Activated B cell treated with CpG ODN at 0.5 μM for 24 hours (primary cell): ENCODE measurements at regions not wholly inside any gene's neighbourhood (a gene's known extent, or its start where the extent isn't known, plus 50 kb on each side); places are given as distances from the start of the nearest gene placed in this dataset.

Source experiments
- ATAC-seq: fragments of 200-7000 bp; cut with Tn5 transposase; one replicate; pipeline ENCODE4 v1.10.0; 2021; ENCODE audit warnings: low read depth, mild to moderate bottlenecking, moderate library complexity
- CTCF ChIA-PET: fragments of 350-600 bp; sonication (Branson Sonifier 250); formaldehyde crosslinking; loops from one replicate; lab custom pipeline; 2021; ENCODE audit warnings: antibody characterized with exemption; lab: Charles Lee
- POLR2A ChIA-PET: fragments of 350-600 bp; sonication (Branson Sonifier 250); formaldehyde crosslinking; loops from one replicate; lab custom pipeline; 2021; ENCODE audit warnings: antibody characterized with exemption; lab: Charles Lee
- DNase-seq: peaks from one replicate; pipeline ENCODE4 v3.0.0; 2022
- H3K27ac Mint-ChIP-seq: one replicate; pipeline ENCODE4 v1.8.0; 2020; ENCODE audit warnings: mixed read lengths
- H3K27me3 Mint-ChIP-seq: one replicate; pipeline ENCODE4 v1.8.0; 2021; ENCODE audit warnings: mixed read lengths
- H3K36me3 Mint-ChIP-seq: one replicate; pipeline ENCODE4 v1.8.0; 2021; ENCODE audit warnings: low read depth, mixed read lengths
- H3K4me1 Mint-ChIP-seq: one replicate; pipeline ENCODE4 v1.8.0; 2021; ENCODE audit warnings: mixed read lengths
- H3K4me3 Mint-ChIP-seq: one replicate; pipeline ENCODE4 v1.8.0; 2020; ENCODE audit warnings: mild to moderate bottlenecking, mixed read lengths
- H3K9me3 Mint-ChIP-seq: one replicate; pipeline ENCODE4 v1.8.0; 2020; ENCODE audit warnings: mixed read lengths
- intact Hi-C: fragments of 100-400 bp; cut with micrococcal nuclease; formaldehyde crosslinking; loops from one replicate; pipeline ENCODE4 v1.15.1; 2024
- TF ChIP-seq, protein P1 (sequence below): fragments of 200-600 bp; IDR thresholded peaks from one replicate; pipeline ENCODE4 v1.8.0; 2022; ENCODE audit warnings: antibody characterized with exemption, mild to moderate bottlenecking

DNA sequence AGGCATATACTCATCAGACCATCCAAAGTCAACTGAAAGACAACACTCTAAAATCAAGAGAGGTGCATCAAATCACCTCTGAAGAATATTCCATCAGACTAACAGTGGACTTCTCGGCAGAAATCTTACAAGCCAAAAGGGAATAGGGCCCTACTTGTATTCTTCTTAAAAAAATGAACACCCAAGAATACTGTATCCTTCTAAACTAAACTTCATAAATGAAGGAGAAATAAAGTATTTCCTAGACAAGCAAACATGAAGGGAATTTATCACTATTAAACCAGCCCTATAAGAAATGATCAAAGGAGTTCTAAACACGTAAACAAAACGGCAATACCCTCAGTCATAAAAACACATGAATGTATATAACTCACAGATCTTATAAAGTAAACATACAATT lies 141.2 kb downstream of the CXXC4 start:
- TF ChIP-seq, protein P1, sequence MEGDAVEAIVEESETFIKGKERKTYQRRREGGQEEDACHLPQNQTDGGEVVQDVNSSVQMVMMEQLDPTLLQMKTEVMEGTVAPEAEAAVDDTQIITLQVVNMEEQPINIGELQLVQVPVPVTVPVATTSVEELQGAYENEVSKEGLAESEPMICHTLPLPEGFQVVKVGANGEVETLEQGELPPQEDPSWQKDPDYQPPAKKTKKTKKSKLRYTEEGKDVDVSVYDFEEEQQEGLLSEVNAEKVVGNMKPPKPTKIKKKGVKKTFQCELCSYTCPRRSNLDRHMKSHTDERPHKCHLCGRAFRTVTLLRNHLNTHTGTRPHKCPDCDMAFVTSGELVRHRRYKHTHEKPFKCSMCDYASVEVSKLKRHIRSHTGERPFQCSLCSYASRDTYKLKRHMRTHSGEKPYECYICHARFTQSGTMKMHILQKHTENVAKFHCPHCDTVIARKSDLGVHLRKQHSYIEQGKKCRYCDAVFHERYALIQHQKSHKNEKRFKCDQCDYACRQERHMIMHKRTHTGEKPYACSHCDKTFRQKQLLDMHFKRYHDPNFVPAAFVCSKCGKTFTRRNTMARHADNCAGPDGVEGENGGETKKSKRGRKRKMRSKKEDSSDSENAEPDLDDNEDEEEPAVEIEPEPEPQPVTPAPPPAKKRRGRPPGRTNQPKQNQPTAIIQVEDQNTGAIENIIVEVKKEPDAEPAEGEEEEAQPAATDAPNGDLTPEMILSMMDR: no peak
- ATAC-seq: no peak
- intact Hi-C loops: no loop called here
- CTCF ChIA-PET: no interaction called here
- DNase-seq: no peak
- POLR2A ChIA-PET: no interaction called here
- no peaks in the 10 kb centered on the region for H3K36me3 Mint-ChIP-seq
- H3K4me1 Mint-ChIP-seq: no peaks in the 10 kb centered on the region
- no peak overlapping the region for H3K4me3 Mint-ChIP-seq
- H3K27ac Mint-ChIP-seq: no peak overlapping the region
- H3K27me3 Mint-ChIP-seq: no peaks in the 10 kb centered on the region
- H3K9me3 Mint-ChIP-seq: peaks cover 23% of the 10 kb centered on the region

DNA sequence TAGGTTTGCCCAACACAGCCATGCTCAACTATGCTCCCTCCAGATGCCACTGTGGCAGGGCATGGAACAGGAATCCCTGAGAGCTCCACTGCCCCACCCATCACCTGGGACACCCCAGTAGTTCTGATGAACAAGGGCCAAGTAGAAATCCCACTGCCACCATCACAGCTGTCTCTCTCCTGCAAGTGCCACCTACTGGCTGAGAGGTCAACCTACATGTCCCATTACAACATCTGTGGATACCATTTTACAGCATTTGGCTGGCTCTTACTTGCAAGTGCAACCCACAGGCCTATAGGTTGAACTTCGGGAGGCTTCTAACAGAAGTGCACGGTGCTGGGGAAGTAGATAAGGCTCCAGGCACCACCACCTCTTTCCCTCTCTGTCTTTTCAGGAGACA lies 142.5 kb downstream of the CXXC4 start:
- TF ChIP-seq, protein P1: no peak
- DNase-seq (no peak), ATAC-seq (no peak)
- intact Hi-C loops: no loop called here
- Mint-ChIP-seq H3K27ac (no peak overlapping the region), H3K27me3 (no peaks in the 10 kb centered on the region), H3K4me1 (no peaks in the 10 kb centered on the region), H3K36me3 (no peaks in the 10 kb centered on the region), H3K4me3 (no peak overlapping the region), H3K9me3 (peaks cover 20% of the 10 kb centered on the region)
- ChIA-PET CTCF (no interaction called here), POLR2A (no interaction called here)

DNA sequence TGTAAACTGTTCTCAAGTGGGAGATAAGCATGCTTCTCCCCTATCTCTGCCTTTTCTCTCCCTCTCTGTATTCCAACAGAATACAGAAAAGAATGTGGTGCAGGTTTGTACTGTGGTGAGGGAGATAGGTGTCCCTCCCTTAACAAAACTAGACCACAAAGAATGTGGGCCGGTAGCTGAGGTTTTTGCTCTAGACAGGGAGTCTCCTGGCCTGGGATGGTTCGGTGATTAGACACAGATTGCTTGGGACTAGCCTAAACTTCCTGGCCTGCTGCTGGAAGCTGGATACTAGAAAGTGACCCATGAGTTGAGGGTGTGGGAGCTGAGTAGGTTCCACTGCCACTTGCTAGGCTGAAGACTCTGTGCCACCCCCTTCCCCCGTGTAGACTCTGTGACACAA lies 143.0 kb downstream of the CXXC4 start:
- Mint-ChIP-seq H3K36me3 (no peaks in the 10 kb centered on the region), H3K27me3 (no peaks in the 10 kb centered on the region), H3K27ac (no peak overlapping the region), H3K9me3 (peaks cover 18% of the 10 kb centered on the region), H3K4me3 (no peak overlapping the region), H3K4me1 (no peaks in the 10 kb centered on the region)
- no peak for ATAC-seq
- TF ChIP-seq, protein P1: no peak
- no peak for DNase-seq
- ChIA-PET POLR2A (no interaction called here), CTCF (no interaction called here)
- intact Hi-C loops: no loop called here

DNA sequence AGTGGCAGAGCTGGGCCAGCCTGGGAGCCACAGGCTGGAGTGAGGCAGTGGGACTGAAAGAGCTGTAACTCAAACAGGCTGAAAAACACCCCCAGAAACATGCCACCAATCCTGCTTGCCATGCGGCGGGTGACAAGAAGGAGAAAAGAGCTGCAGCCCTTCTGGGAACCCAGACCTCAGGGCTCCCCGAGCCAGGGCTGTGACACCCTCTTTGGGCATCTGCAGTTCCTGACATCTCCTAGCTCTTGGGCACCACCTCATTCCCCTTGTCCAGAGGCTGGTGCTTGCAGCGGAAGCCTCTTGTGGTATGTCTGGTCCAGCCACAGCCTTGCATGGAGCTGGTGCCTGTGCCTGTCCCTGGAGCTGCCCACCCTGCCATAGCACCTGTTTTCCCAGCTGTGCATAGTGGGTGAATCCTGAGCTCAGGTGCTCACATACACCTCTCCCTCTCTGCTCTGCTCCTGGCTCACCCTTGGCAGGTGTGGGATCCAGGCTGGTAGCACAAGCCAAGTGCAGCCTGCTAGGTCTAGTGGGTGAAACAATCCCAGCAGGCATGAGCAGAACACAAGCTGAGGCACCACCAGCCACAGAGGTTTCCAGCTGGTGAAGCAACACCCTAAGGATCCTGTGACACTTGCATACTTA lies 149.0 kb downstream of the CXXC4 start:
- no peak overlapping the region for H3K4me3 Mint-ChIP-seq
- intact Hi-C loops: no loop called here
- H3K9me3 Mint-ChIP-seq: peaks cover under 1% of the 10 kb centered on the region
- TF ChIP-seq, protein P1: no peak
- DNase-seq (no peak), ATAC-seq (no peak)
- ChIA-PET POLR2A (no interaction called here), CTCF (no interaction called here)
- no peak overlapping the region for H3K27ac Mint-ChIP-seq
- no peaks in the 10 kb centered on the region for H3K4me1 Mint-ChIP-seq
- H3K36me3 Mint-ChIP-seq: no peaks in the 10 kb centered on the region
- no peaks in the 10 kb centered on the region for H3K27me3 Mint-ChIP-seq

DNA sequence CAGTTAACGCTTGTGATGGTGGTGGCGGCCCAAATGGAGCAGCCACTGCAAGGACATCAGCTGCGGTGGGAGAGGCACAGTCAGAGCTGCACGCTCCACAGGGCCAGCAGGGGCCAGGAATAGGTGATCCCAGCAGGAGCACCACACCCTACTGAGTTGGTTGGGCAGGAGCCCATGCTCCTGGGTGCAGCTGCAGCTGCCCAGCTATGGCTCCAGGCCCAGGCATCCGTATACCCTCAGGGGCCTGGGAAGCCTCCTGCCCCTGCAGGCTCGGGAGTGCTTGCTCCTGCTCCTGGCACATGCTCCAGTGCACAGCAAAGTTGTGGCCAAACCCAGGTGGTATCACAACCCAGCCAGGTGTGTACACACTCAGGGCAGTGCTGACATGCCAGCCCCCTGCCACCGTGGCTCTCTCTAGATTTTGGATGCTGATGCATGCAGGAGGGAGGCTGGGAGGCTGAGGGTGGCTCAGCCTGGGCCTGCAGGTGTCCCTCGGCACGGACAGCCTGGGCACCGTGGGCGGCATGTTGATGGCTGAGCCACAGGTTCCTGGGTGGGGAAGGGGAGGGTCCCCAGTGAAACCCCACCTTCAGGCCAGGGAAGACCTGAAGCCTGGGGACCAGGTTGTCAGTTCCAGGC lies 150.2 kb downstream of the CXXC4 start:
- POLR2A ChIA-PET: no interaction called here
- Mint-ChIP-seq H3K27ac (no peak overlapping the region), H3K9me3 (peaks cover 3% of the 10 kb centered on the region), H3K36me3 (no peaks in the 10 kb centered on the region), H3K27me3 (no peaks in the 10 kb centered on the region), H3K4me1 (no peaks in the 10 kb centered on the region), H3K4me3 (no peak overlapping the region)
- CTCF ChIA-PET: no interaction called here
- TF ChIP-seq, protein P1: no peak
- intact Hi-C loops: no loop called here
- DNase-seq: no peak
- ATAC-seq: no peak
